Dermis blood vessel endothelial cell (primary cell): ENCODE measurements at regions not wholly inside any gene's neighbourhood (a gene's known extent, or its start where the extent isn't known, plus 50 kb on each side); places are given as distances from the start of the nearest gene placed in this dataset.

Source experiments
- DNase-seq: peaks from one replicate; pipeline ENCODE4 v3.0.0; 2010

- DNase-seq: peak; percentile 66
Observed at GRCh38 chr15:37880009-37880834, 54.2 kb upstream of the TMCO5A start.

- DNase-seq: no peak
Observed at GRCh38 chr15:37880835-37881153, 53.6 kb upstream of the TMCO5A start.

- no peak for DNase-seq
Observed at GRCh38 chr15:37881237-37882013, 53.0 kb upstream of the TMCO5A start.

- DNase-seq: no peak
Observed at GRCh38 chr15:37882640-37883039, 51.8 kb upstream of the TMCO5A start.
